GM21390 (cell line): ENCODE measurements at regions not wholly inside any gene's neighbourhood (a gene's known extent, or its start where the extent isn't known, plus 50 kb on each side); places are given as distances from the start of the nearest gene placed in this dataset.
"Not testable (repeated sequence)": the region's sequence is repeated elsewhere in the genome, so short reads cannot be mapped to it uniquely, and the experiment has no call there.

Source experiments
- ATAC-seq: cut with Tn5 transposase; IDR thresholded peaks from one replicate; pipeline ENCODE4 v1.9.1; 2021; ENCODE audit not compliant: unreplicated experiment

DNA sequence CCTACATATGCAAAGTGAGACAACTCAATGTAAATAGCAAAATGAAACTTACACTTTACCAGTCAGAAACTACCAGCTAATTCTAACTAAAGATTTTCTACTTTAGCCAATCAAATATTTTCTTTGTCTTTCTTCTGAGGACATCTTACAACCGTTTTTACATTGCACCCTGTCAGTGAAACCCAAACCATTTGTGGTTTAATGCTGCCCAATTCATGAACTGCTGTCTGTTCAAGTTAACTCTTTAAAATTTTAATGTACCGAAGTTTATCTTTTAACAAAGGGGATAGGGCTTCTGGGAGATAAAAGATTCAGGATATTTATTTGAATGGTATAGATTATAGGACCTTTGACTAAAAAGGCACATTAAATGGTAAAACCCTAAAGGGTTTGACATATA lies 121.3 kb upstream of the HDDC2 start:
- ATAC-seq = no peak

GRCh38 chr6:125431971-125432370 lies 130.2 kb upstream of the HDDC2 start:
- ATAC-seq = no peak

GRCh38 chr6:125432963-125433362 lies 131.2 kb upstream of the HDDC2 start:
- no peak for ATAC-seq

DNA sequence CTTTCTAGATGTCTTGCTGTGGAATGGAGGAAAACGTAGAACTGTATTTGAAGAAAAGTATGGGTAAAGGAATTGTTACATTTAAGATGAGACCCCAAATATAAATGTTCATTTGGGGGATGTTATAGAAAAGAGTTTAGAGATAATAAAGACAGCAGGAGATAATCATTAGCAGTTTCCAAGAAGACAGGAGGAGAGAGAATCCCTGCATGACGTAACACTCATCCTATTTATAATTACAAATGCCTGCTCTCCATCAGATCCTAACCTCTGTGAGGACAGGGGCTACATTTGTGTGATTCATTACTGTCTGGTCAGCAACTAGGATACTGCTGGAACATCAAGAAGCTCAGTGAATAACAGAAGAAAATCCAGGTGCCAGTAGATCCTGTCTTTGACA lies 133.0 kb upstream of the HDDC2 start:
- ATAC-seq = no peak

- ATAC-seq = no peak
Observed at GRCh38 chr6:125439512-125439911, 137.7 kb upstream of the HDDC2 start.

GRCh38 chr6:125444006-125444923 lies 142.5 kb upstream of the HDDC2 start:
- no peak for ATAC-seq

DNA sequence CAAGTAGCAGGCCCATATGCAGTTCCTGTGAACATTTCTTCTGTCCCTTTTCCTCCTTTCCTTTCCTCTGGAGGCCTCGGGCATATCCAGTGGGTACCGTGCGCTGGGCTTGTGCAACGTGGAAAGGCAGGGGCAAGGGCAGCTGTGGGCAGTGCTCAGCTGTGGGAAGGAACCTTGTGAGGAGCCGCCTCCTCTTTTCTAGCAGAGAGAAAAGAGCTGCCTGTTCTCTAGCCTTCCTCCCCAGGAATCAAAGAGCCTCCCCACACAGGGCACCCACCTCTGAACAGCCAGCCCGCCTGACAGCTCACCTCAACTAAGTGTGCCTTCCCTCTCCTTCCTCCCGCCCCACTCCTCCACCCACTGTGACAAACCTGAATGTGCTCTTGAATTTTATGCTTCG lies 143.3 kb upstream of the HDDC2 start:
- ATAC-seq = no peak

- ATAC-seq = no peak
Observed at GRCh38 chr6:125446011-125446410, 144.2 kb upstream of the HDDC2 start.

DNA sequence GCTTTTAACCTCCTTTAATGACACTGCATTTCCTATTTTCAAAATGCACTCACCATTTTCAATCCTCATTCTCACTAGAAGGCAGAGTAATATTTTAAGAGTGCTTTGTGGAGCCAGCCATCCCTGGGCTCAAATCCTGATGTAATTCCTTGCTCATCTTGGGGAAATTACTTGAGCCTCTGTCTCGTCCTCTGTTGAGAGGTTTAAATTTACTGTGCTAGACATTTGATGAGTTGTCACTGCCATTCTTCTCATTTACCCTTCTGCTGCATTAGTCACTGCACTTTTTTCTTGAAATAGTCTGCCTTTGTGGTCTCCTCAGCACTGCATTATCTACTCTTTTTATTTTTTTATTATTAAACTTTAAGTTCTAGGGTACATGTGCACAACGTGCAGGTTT lies 150.0 kb upstream of the HDDC2 start:
- ATAC-seq = no peak

DNA sequence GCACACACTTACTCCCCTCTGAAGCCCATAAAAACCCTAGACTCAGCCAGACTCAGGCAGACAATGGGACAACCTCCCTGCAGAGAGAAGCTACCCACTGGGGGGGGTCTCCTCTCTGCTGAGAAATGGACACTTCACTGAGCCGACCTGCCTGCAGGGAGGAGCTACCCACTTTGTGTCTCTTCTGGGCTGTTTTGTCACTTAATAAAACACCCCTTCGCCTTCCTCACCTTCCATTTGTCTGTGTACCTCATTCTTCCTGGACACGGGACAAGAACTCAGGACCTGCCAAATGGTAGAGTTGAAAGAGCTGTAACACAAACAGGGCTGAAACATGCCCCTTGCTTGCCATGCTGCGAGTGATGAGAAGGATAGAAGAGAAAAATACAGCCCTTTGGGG lies 151.7 kb upstream of the HDDC2 start:
- no peak for ATAC-seq

DNA sequence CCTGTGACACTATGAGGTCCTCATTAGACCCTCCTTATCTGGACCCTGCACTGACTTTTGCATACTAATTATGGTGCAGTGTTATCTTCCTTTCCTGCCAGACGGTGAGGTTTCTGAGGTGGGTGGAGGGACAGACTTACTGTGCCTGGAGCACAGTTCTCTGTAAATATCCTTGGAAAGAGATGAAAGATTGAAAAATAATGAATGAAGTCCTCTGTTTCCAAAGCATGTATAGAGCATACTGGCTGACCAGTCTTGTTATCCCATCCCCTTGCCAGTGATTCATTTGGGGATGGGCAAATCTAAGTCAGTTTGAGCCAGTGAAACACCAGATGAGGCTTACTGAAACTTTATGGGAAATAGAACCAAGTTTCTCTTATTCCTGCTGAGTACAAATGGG lies 152.6 kb upstream of the HDDC2 start:
- ATAC-seq = no peak

- ATAC-seq = not testable (repeated sequence)
Observed at GRCh38 chr6:125458493-125458892, 156.7 kb upstream of the HDDC2 start.

DNA sequence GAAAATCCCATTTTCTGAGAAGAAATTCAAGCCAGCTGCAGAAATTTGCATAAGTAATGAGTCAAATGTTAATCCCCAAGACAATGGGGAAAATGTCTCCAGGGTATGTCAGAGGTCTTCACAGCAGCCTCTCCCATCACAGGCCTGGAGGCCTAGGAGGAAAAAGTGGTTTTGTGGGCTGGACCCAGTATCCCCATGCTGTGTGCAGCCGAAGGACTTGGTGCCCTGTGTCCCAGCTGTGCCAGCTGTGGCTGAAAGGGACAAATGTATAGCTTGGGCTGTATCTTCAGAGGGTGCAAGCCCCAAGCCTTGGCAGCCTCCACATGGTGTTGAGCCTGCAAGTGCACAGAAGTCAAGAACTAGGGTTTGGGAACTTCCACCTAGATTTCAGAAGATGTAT lies 163.6 kb upstream of the HDDC2 start:
- ATAC-seq = not testable (repeated sequence)

- no peak for ATAC-seq
Observed at GRCh38 chr6:125469915-125470314, 168.1 kb upstream of the HDDC2 start.

- no peak for ATAC-seq
Observed at GRCh38 chr6:125471667-125472066, 169.9 kb upstream of the HDDC2 start.

GRCh38 chr6:125474061-125474460 lies 172.3 kb upstream of the HDDC2 start:
- no peak for ATAC-seq

DNA sequence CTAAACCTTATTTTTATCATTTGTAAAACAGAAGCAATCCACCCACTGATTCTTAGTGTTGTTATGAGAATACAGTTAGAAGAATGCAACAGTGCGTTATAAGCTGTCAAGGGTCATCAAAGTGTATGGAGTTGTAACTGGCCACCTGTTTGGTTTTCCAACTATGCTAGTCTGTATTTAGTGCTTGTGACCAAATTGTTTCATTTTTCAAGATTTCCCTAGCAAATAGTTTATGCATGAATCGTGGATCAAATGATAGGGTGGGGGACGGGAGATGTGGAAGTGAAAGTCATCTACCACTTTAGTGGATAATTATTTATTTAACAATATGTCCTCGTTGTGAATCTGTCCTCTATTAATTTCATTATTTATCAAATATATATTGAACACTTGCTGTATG lies 175.4 kb upstream of the HDDC2 start:
- no peak for ATAC-seq

DNA sequence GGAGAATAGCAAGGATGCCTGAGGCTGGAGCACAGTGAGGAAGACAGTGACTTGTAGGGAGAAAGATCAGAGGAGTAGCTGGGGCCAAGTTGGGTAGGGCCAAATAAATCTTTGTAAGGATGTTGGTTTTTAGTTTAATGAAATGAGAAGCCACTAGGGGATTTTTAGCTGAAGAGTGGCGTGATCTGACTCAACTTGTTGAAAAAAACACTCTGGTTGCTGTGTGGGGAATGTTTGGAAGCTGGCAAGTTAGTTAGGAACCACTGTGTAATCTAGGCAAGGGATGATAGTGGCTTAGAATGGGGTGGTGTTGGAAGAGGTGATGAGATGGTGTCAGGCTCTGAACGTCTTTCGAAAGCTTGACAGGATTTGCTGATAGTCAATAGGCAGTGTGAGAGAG lies 176.1 kb upstream of the HDDC2 start:
- no peak for ATAC-seq

DNA sequence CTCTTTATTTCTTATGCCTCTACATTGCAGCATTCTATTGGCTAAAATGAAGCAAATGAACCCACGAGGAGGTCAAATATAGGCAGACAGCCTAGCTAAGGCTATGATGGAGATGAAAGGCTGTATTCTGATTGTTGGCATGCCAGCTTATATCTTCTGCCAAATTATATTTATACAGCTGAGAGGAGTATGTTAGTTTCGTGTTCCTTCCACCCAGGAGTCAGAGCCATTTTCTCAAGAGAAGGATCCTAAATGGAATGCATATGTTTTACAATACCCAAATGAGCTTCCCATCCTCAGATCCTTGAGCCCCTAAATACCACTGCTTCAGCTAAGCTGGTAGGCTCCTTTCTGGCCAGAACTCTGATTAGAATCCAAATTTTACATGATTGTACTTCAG lies 178.4 kb upstream of the HDDC2 start:
- ATAC-seq = no peak

DNA sequence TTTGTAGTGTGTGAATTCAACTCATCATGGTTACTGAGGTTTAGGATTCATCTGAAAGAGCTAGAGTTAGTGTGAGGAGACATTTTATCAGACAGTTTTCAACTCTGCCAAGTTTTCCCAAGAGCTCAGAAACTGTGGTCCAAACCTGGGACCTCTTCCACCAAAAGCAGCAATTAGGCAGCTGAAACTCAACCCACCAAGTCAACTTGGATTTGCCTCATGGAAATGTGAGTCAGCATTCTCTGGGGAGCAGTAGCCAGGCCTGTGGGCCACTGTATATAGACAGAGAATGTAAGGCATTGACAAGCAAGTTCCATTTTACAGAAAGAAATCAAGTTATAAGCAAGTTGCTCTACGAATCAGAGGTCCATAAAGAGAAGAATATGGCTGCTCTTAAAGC lies 178.8 kb upstream of the HDDC2 start:
- ATAC-seq = no peak

GRCh38 chr6:125481056-125481455 lies 179.3 kb upstream of the HDDC2 start:
- no peak for ATAC-seq

- ATAC-seq = no peak
Observed at GRCh38 chr6:125485757-125486156, 184.0 kb upstream of the HDDC2 start.

- ATAC-seq = no peak
Observed at GRCh38 chr6:125486881-125487280, 185.1 kb upstream of the HDDC2 start.
